Loucy (cell line): ENCODE measurements at regions not wholly inside any gene's neighbourhood (a gene's known extent, or its start where the extent isn't known, plus 50 kb on each side); places are given as distances from the start of the nearest gene placed in this dataset.

Source experiments
- H2AFZ ChIP-seq: fragments of 200-600 bp; sonication (generic); 2 replicates; pipeline ENCODE4 v1.6.0; 2016; ENCODE audit warnings: antibody characterized with exemption, mild to moderate bottlenecking, low read length, moderate library complexity
- H3F3A ChIP-seq: fragments of 200-600 bp; 2 replicates; pipeline ENCODE4 v1.6.0; 2016; ENCODE audit warnings: antibody characterized with exemption, low read depth, mild to moderate bottlenecking
- H3K27me3 ChIP-seq: fragments of 200-600 bp; sonication (generic); 2 replicates; pipeline ENCODE4 v1.6.1; 2014; ENCODE audit warnings: low read length, mild to moderate bottlenecking; ENCODE audit not compliant: insufficient read depth, poor library complexity, severe bottlenecking
- H3K36me3 ChIP-seq: fragments of 200-600 bp; sonication (generic); 2 replicates; pipeline ENCODE4 v1.6.1; 2016; ENCODE audit warnings: low read length; ENCODE audit not compliant: insufficient read depth
- H3K4me1 ChIP-seq: fragments of 200-600 bp; sonication (generic); 2 replicates; pipeline ENCODE4 v1.5.1; 2014; ENCODE audit warnings: low read length, mild to moderate bottlenecking; ENCODE audit not compliant: insufficient read depth, poor library complexity, severe bottlenecking
- H3K4me2 ChIP-seq: fragments of 200-600 bp; sonication (generic); 2 replicates; pipeline ENCODE4 v1.6.0; 2014; ENCODE audit warnings: antibody characterized with exemption, low read length, low read depth, mild to moderate bottlenecking; ENCODE audit not compliant: poor library complexity, severe bottlenecking
- H3K4me3 ChIP-seq: fragments of 200-600 bp; sonication (generic); 2 replicates; pipeline ENCODE4 v1.5.1; 2014; ENCODE audit warnings: low read length, mild to moderate bottlenecking, mixed read lengths; ENCODE audit not compliant: poor library complexity, severe bottlenecking
- H3K79me2 ChIP-seq: fragments of 200-600 bp; sonication (generic); 2 replicates; pipeline ENCODE4 v1.6.1; 2014; ENCODE audit warnings: low read length; ENCODE audit not compliant: insufficient read depth
- H3K9ac ChIP-seq: fragments of 200-600 bp; sonication (generic); 2 replicates; pipeline ENCODE4 v1.6.0; 2014; ENCODE audit warnings: mild to moderate bottlenecking, low read depth, low read length, moderate library complexity; ENCODE audit not compliant: poor library complexity, severe bottlenecking
- H3K9me2 ChIP-seq: fragments of 200-600 bp; sonication (generic); replicated peaks from 2 replicates; pipeline ENCODE4 v1.6.1; 2016; ENCODE audit warnings: low read depth, low read length, mixed read lengths
- H3K9me3 ChIP-seq: fragments of 200-600 bp; sonication (generic); 2 replicates; pipeline ENCODE4 v1.6.1; 2014; ENCODE audit warnings: mild to moderate bottlenecking, antibody characterized with exemption, low read length, low read depth; ENCODE audit not compliant: insufficient read depth
- H4K20me1 ChIP-seq: fragments of 200-600 bp; sonication (generic); 2 replicates; pipeline ENCODE4 v1.6.0; 2014; ENCODE audit warnings: antibody characterized with exemption, low read length, mild to moderate bottlenecking; ENCODE audit not compliant: insufficient read depth, poor library complexity, severe bottlenecking
- EZH2phosphoT487 ChIP-seq: fragments of 200-600 bp; IDR thresholded peaks from 2 replicates; pipeline ENCODE4 v1.6.1; 2018; ENCODE audit warnings: antibody characterized with exemption, mild to moderate bottlenecking, moderate library complexity, borderline replicate concordance
- TF ChIP-seq, protein P1 (sequence below): fragments of 200-600 bp; sonication (generic); conservative IDR thresholded peaks from 2 replicates; pipeline ENCODE4 v1.5.1; 2014; ENCODE audit warnings: mild to moderate bottlenecking, antibody characterized with exemption, low read length

DNA sequence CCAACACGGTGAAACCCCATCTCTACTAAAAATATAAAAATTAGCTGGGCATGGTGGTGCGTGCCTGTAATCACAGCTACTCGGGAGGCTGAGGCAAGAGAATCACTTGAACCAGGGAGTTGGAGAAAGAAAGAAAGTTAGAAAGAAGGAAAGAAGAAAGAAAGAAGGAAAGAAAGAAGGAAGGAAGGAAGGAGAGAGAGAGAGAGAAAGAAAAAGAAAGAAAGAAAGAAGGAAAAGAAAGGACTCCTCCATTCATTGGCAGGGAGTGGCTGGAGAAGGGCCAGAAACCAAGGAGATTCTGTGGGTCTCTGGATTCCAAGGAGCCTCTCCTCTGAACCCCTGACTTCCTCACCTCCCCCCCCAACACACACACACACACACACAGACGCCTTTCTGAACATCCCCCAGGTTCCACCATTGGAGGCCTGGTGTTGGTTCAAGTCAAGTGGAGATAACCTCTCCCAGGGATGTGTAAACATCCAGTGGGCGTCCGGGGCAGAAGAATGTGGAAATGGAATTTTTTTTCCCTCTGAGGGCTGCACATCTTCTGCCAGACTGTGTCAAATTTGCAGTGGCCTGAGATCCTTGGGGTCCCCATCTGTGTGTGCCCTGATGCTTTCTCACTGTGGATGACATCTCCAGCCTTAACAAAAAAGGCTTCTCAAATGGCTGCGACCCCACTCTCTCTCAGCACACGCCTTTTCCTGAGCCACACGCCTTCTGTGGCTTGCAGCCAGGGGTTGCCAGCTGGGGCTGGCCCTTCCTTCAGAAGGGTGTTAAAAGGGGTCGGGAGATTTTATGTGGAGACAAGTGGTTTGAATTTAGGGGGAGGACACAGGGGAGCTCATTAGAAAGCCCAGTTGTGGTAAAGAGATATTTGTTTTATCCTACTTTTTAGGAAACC lies 109.3 kb upstream of the HAND1 start:
- no peaks in the 10 kb centered on the region for H3K27me3 ChIP-seq
- no peak overlapping the region for H3K9ac ChIP-seq
- TF ChIP-seq, protein P1, sequence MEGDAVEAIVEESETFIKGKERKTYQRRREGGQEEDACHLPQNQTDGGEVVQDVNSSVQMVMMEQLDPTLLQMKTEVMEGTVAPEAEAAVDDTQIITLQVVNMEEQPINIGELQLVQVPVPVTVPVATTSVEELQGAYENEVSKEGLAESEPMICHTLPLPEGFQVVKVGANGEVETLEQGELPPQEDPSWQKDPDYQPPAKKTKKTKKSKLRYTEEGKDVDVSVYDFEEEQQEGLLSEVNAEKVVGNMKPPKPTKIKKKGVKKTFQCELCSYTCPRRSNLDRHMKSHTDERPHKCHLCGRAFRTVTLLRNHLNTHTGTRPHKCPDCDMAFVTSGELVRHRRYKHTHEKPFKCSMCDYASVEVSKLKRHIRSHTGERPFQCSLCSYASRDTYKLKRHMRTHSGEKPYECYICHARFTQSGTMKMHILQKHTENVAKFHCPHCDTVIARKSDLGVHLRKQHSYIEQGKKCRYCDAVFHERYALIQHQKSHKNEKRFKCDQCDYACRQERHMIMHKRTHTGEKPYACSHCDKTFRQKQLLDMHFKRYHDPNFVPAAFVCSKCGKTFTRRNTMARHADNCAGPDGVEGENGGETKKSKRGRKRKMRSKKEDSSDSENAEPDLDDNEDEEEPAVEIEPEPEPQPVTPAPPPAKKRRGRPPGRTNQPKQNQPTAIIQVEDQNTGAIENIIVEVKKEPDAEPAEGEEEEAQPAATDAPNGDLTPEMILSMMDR, result no peak
- H3K4me3 ChIP-seq, result no peak overlapping the region
- no peaks in the 10 kb centered on the region for H3F3A ChIP-seq
- H3K4me2 ChIP-seq, result no peak overlapping the region
- H2AFZ ChIP-seq, result no peak overlapping the region
- no peaks in the 10 kb centered on the region for H3K9me3 ChIP-seq
- H3K79me2 ChIP-seq, result no peaks in the 10 kb centered on the region
- H3K9me2 ChIP-seq, result no peaks in the 10 kb centered on the region
- no peaks in the 10 kb centered on the region for H3K4me1 ChIP-seq
- H3K36me3 ChIP-seq, result no peaks in the 10 kb centered on the region
- no peaks in the 10 kb centered on the region for H4K20me1 ChIP-seq

DNA sequence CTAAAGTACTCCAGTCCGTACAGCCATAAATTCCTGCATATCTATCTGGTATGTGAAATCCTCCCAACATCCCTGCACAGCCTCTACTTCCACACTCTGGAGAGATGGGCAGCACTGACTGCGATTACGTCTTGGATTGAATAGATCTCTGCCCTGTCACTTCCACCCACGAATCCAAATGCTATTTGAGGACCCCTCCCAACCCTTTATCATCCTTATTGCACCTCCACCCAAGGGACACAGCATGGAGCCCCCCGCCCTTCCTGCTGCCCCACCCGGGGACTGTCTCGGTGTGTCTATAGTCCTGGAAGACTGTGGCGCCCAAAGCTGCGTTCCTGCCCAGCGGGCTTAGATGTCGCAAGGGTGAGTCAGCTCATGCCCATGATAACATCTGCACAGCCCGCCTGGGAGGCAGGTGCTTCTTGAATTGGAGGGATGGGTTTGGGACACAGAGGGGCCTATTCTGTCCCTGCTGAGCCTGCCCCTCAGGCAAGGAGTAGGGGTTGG lies 105.7 kb upstream of the HAND1 start:
- Histone ChIP-seq H3K9me3 (no peaks in the 10 kb centered on the region), H2AFZ (no peak overlapping the region), H3K36me3 (no peaks in the 10 kb centered on the region), H3K79me2 (no peaks in the 10 kb centered on the region), H4K20me1 (no peaks in the 10 kb centered on the region), H3K27me3 (no peaks in the 10 kb centered on the region), H3K4me2 (no peak overlapping the region), H3K4me3 (no peak overlapping the region), H3K9me2 (no peaks in the 10 kb centered on the region), H3F3A (no peaks in the 10 kb centered on the region), H3K4me1 (no peaks in the 10 kb centered on the region), H3K9ac (no peak overlapping the region)
- TF ChIP-seq, protein P1, result no peak
- TF ChIP-seq EZH2phosphoT487, result no peak

DNA sequence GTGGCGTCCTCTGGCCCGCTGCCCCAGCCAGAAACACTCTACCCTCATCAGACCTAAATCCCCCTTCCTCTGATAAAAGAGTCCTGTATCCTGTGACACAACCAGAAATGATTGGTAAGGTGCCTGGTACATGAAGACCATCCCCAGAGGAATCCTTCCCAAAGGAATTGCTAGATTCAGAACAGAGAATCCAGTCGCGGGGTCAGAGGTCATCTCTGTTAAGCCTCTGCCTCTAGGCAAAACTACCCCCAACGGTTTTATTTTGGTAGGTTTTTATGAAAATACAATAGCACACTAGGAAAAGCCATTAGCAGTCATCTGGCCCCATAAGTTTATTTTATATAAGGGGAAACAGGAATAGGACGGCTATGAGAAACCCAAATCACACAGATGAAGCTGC lies 102.4 kb upstream of the HAND1 start:
- no peak overlapping the region for H2AFZ ChIP-seq
- TF ChIP-seq EZH2phosphoT487, result no peak
- TF ChIP-seq, protein P1, result no peak

More for the DNA sequence above, 102.4 kb upstream of the HAND1 start:
- Histone ChIP-seq H3K36me3 (no peaks in the 10 kb centered on the region), H3K9me3 (no peaks in the 10 kb centered on the region), H3K9ac (no peak overlapping the region), H3K4me3 (no peak overlapping the region), H4K20me1 (no peaks in the 10 kb centered on the region), H3K9me2 (no peaks in the 10 kb centered on the region), H3F3A (no peaks in the 10 kb centered on the region), H3K4me2 (no peak overlapping the region), H3K4me1 (no peaks in the 10 kb centered on the region), H3K27me3 (no peaks in the 10 kb centered on the region), H3K79me2 (no peaks in the 10 kb centered on the region)
